Endothelial cell of umbilical vein (primary cell): ENCODE measurements at regions not wholly inside any gene's neighbourhood (a gene's known extent, or its start where the extent isn't known, plus 50 kb on each side); places are given as distances from the start of the nearest gene placed in this dataset.

Source experiments
- BruUV-seq: library from RNA; stranded (reverse); fragments of 400-500 nt; replicated peaks from 2 replicates; lab custom pipeline; 2021; lab: Mats Ljungman, UMichigan
- CTCF ChIA-PET: fragments of 300-600, 350-600 bp; sonication (Branson Sonifier 250); formaldehyde crosslinking; loops from one replicate; lab custom pipeline; 2021; ENCODE audit warnings: antibody characterized with exemption, inconsistent platforms; lab: Charles Lee
- POLR2A ChIA-PET: fragments of 300-600, 350-600 bp; sonication (Branson Sonifier 250); formaldehyde crosslinking; loops from one replicate; lab custom pipeline; 2021; ENCODE audit warnings: antibody characterized with exemption, inconsistent platforms; lab: Charles Lee
- DNase-seq: peaks from one replicate; pipeline ENCODE4 v3.0.0-alpha.2; 2011; ENCODE audit warnings: low read depth, low spot score
- FAIRE-seq: peaks from 2 replicates; lab custom pipeline; 2011; peaks lifted over from hg19 to GRCh38; lab: Jason Lieb, UNC
- H2AFZ ChIP-seq: 2 replicates; pipeline ENCODE4 v1.6.0; 2012; ENCODE audit warnings: low read depth, low read length, control low read depth, inconsistent platforms
- H3K27ac ChIP-seq: 2 replicates; pipeline ENCODE4 v1.5.1; 2011; ENCODE audit warnings: low read depth, mild to moderate bottlenecking, control low read depth, low read length, moderate library complexity; ENCODE audit not compliant: insufficient read depth
- H3K27me3 ChIP-seq, 2 experiments: 2 replicates each; pipeline versions ENCODE4 v1.6.0 to v1.6.1; 2011; ENCODE audit warnings: low read length in 2 of 2, mixed read lengths in 1 of 2; ENCODE audit not compliant: control insufficient read depth in 2 of 2, insufficient read depth in 2 of 2
- H3K36me3 ChIP-seq, 2 experiments: 2 replicates in 1 of 2; 3 replicates in 1 of 2; pipeline ENCODE4 v1.5.1; 2011; ENCODE audit warnings: low read length in 2 of 2, mild to moderate bottlenecking in 1 of 2, moderate library complexity in 1 of 2; ENCODE audit not compliant: control insufficient read depth in 2 of 2, insufficient read depth in 2 of 2; ENCODE audit errors: extremely low read depth in 1 of 2
- H3K4me1 ChIP-seq: 3 replicates; pipeline ENCODE4 v1.5.1; 2011; ENCODE audit warnings: mild to moderate bottlenecking, low read length; ENCODE audit not compliant: control insufficient read depth, insufficient read depth; ENCODE audit errors: extremely low read depth
- H3K4me2 ChIP-seq: 2 replicates; pipeline ENCODE4 v1.6.1; 2011; ENCODE audit warnings: low read length, control low read depth, mixed read lengths; ENCODE audit not compliant: insufficient read depth
- H3K4me3 ChIP-seq, 3 experiments: fragments of 200-600 bp in 1 of 3; sonication (generic), shearing (Covaris generic) in 1 of 3; replicated peaks in 1 of 3; 2 replicates each; pipeline ENCODE4 v1.5.1; 2011 to 2016; ENCODE audit warnings: control low read depth in 3 of 3, low read length in 3 of 3, mild to moderate bottlenecking in 2 of 3, inconsistent platforms in 1 of 3, low read depth in 1 of 3, moderate library complexity in 1 of 3; ENCODE audit not compliant: insufficient read depth in 1 of 3
- H3K79me2 ChIP-seq: 2 replicates; pipeline ENCODE4 v1.6.0; 2012; ENCODE audit warnings: low read length, inconsistent platforms; ENCODE audit not compliant: control insufficient read depth, insufficient read depth
- H3K9ac ChIP-seq: replicated peaks from 2 replicates; pipeline ENCODE3; 2011; ENCODE audit warnings: low read length, control low read depth; ENCODE audit not compliant: insufficient read depth; ENCODE audit errors: extremely low read depth
- H3K9me1 ChIP-seq: replicated peaks from 3 replicates; pipeline ENCODE4 v1.6.0; 2011; ENCODE audit warnings: mild to moderate bottlenecking, low read length; ENCODE audit not compliant: control insufficient read depth, insufficient read depth; ENCODE audit errors: extremely low read depth
- H3K9me3 ChIP-seq: replicated peaks from 2 replicates; pipeline ENCODE4 v1.5.1; 2012; ENCODE audit warnings: low read length, inconsistent platforms; ENCODE audit not compliant: control insufficient read depth, insufficient read depth
- H4K20me1 ChIP-seq: replicated peaks from 2 replicates; pipeline ENCODE3; 2011; ENCODE audit warnings: mild to moderate bottlenecking, low read length; ENCODE audit not compliant: control insufficient read depth, insufficient read depth; ENCODE audit errors: extremely low read depth
- EZH2 ChIP-seq: IDR thresholded peaks from 2 replicates; pipeline ENCODE4 v1.6.1; 2012; ENCODE audit warnings: borderline replicate concordance, low read depth, mild to moderate bottlenecking, moderate library complexity, low read length, inconsistent platforms; ENCODE audit not compliant: severe bottlenecking
- FOS ChIP-seq: IDR thresholded peaks from 2 replicates; pipeline ENCODE4 v1.6.1; 2011; ENCODE audit warnings: mild to moderate bottlenecking, low read length, moderate library complexity, borderline replicate concordance; ENCODE audit not compliant: insufficient read depth
- GATA2 ChIP-seq: IDR thresholded peaks from 2 replicates; pipeline ENCODE4 v1.7.0; 2011; ENCODE audit warnings: low read depth, mild to moderate bottlenecking, moderate library complexity, mixed read lengths, low read length; ENCODE audit not compliant: insufficient read length, insufficient read depth
- JUN ChIP-seq: IDR thresholded peaks from 2 replicates; pipeline ENCODE4 v1.6.1; 2011; ENCODE audit warnings: borderline replicate concordance, low read depth; ENCODE audit not compliant: insufficient read length, insufficient read depth
- MYC ChIP-seq: IDR thresholded peaks from one replicate; pipeline ENCODE4 v1.6.1; 2011; ENCODE audit warnings: mild to moderate bottlenecking, low read depth, low read length
- POLR2A ChIP-seq: IDR thresholded peaks from 2 replicates; pipeline ENCODE4 v1.6.1; 2012; ENCODE audit warnings: low read depth, mild to moderate bottlenecking, control low read depth, low read length
- POLR2AphosphoS5 ChIP-seq: IDR thresholded peaks from 2 replicates; pipeline ENCODE4 v1.6.1; 2012; ENCODE audit warnings: low read depth, mild to moderate bottlenecking, control low read depth, low read length, moderate library complexity; ENCODE audit not compliant: insufficient read depth
- dilution Hi-C: fragments of 300-500 bp; cut with MboI; formaldehyde crosslinking; loops from one replicate; pipeline ENCODE4 v1.15.0; 2019; ENCODE audit warnings: low sequenced_read_pairs; ENCODE audit not compliant: extremely low pct_ligation_motif_present
- intact Hi-C: fragments of 100-400 bp; cut with micrococcal nuclease; formaldehyde crosslinking; loops from one replicate; pipeline ENCODE4 v1.10.0; 2022
- TF ChIP-seq, protein P1 (sequence below): IDR thresholded peaks from 2 replicates; pipeline ENCODE4 v1.6.1; 2011; ENCODE audit not compliant: insufficient read depth, insufficient read length
- TF ChIP-seq, protein P2 (sequence below), 2 donors: IDR thresholded peaks; 1 replicate in 1 of 2; 2 replicates in 1 of 2; pipeline ENCODE4 v1.5.1; 2011; ENCODE audit warnings: low read length in 2 of 2, mild to moderate bottlenecking in 2 of 2, moderate library complexity in 2 of 2, control low read depth in 1 of 2, inconsistent platforms in 1 of 2, low read depth in 1 of 2; ENCODE audit not compliant: insufficient read depth in 1 of 2; ENCODE audit errors: extremely low read depth in 1 of 2

DNA sequence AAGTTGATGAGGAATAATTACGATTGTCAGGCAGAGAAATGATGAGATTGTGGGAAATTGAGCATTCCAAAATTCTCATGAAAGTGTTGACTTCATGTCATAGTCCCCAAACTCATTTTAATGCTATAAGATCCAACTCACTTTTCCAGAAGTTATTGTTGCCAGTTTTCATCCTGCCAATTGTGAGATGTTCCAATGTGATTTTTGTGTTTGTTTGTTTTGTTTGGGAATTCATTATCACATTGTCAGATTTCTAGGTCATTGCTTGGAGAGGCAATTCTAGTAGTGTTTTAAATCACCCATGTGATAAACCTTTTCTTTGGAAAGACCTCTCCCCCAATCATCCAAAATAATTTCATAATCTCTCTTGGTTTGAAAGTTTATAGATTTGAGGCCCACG, 86.0 kb upstream of the ACVR2A start:
- DNase-seq = no peak
- POLR2A ChIA-PET = no interaction called here
- FAIRE-seq = no peak
- H3K27me3 ChIP-seq = no peaks in the 10 kb centered on the region
- no peaks in the 10 kb centered on the region for H4K20me1 ChIP-seq
- no peak overlapping the region for H3K27ac ChIP-seq
- no peak overlapping the region for H3K4me2 ChIP-seq
- H3K9me3 ChIP-seq = no peaks in the 10 kb centered on the region
- no TSS peak for BruUV-seq
- H3K4me1 ChIP-seq = no peaks in the 10 kb centered on the region
- no peak overlapping the region for H3K9ac ChIP-seq
- CTCF ChIA-PET = no interaction called here
- no peaks in the 10 kb centered on the region for H3K79me2 ChIP-seq
- no peak for TF ChIP-seq MYC
- no peak for TF ChIP-seq JUN
- no peak for TF ChIP-seq EZH2
- TF ChIP-seq, protein P1, sequence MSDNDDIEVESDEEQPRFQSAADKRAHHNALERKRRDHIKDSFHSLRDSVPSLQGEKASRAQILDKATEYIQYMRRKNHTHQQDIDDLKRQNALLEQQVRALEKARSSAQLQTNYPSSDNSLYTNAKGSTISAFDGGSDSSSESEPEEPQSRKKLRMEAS = no peak
- TF ChIP-seq, protein P2, sequence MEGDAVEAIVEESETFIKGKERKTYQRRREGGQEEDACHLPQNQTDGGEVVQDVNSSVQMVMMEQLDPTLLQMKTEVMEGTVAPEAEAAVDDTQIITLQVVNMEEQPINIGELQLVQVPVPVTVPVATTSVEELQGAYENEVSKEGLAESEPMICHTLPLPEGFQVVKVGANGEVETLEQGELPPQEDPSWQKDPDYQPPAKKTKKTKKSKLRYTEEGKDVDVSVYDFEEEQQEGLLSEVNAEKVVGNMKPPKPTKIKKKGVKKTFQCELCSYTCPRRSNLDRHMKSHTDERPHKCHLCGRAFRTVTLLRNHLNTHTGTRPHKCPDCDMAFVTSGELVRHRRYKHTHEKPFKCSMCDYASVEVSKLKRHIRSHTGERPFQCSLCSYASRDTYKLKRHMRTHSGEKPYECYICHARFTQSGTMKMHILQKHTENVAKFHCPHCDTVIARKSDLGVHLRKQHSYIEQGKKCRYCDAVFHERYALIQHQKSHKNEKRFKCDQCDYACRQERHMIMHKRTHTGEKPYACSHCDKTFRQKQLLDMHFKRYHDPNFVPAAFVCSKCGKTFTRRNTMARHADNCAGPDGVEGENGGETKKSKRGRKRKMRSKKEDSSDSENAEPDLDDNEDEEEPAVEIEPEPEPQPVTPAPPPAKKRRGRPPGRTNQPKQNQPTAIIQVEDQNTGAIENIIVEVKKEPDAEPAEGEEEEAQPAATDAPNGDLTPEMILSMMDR (IDR thresholded peaks at IDR 0.05; ENCODE audit: extremely low read depth in 1 of 2, insufficient read depth in 1 of 2, low read depth in 1 of 2, low read length in 2 of 2) = no peak
- TF ChIP-seq GATA2 = no peak
- no peak for TF ChIP-seq POLR2AphosphoS5
- no peak for TF ChIP-seq POLR2A
- TF ChIP-seq FOS = no peak
- H3K9me1 ChIP-seq = no peaks in the 10 kb centered on the region
- dilution Hi-C loops (no loop called here), intact Hi-C loops (no loop called here)
- H2AFZ ChIP-seq = no peak overlapping the region
- H3K4me3 ChIP-seq = no peak overlapping the region
- H3K36me3 ChIP-seq = no peaks in the 10 kb centered on the region
